ENCODE measurements at regions not wholly inside any gene's neighbourhood (a gene's known extent, or its start where the extent isn't known, plus 50 kb on each side); places are given as distances from the start of the nearest gene placed in this dataset.
"Not testable (repeated sequence)": the region's sequence is repeated elsewhere in the genome, so short reads cannot be mapped to it uniquely, and the experiment has no call there.

- TF ChIP-seq CTCF (IDR thresholded peaks at IDR 0.05): no peak
- ATAC-seq (no peak), DNase-seq (no peak)
Observed at GRCh38 chr16:52742608-52743170, 195.7 kb upstream of the TOX3 start.

GRCh38 chr16:52742052-52742451 lies 195.1 kb upstream of the TOX3 start:
- H3K4me3 ChIP-seq: no peak overlapping the region
- DNase-seq (no peak), ATAC-seq (no peak)
- H3K4me1 ChIP-seq: no peaks in the 10 kb centered on the region
- intact Hi-C loops (cut with DNase I): no loop called here
- no peak for TF ChIP-seq CTCF (IDR thresholded peaks at IDR 0.05)
- no peaks in the 10 kb centered on the region for H3K36me3 ChIP-seq
- H3K27me3 ChIP-seq: no peaks in the 10 kb centered on the region
- no peaks in the 10 kb centered on the region for H3K9me3 ChIP-seq
- no peak overlapping the region for H3K27ac ChIP-seq

More at GRCh38 chr16:52742608-52743170, 195.7 kb upstream of the TOX3 start:
- no peaks in the 10 kb centered on the region for H3K9me3 ChIP-seq
- no peaks in the 10 kb centered on the region for H3K36me3 ChIP-seq
- H3K4me1 ChIP-seq: no peaks in the 10 kb centered on the region
- intact Hi-C loops (cut with DNase I): no loop called here
- no peak overlapping the region for H3K27ac ChIP-seq
- no peaks in the 10 kb centered on the region for H3K27me3 ChIP-seq
- no peak overlapping the region for H3K4me3 ChIP-seq

GRCh38 chr16:52741351-52741750 lies 194.4 kb upstream of the TOX3 start:
- Histone ChIP-seq H3K9me3 (no peaks in the 10 kb centered on the region), H3K4me1 (no peaks in the 10 kb centered on the region), H3K27me3 (no peaks in the 10 kb centered on the region), H3K4me3 (no peak overlapping the region), H3K36me3 (no peaks in the 10 kb centered on the region), H3K27ac (no peak overlapping the region)
- DNase-seq: no peak
- intact Hi-C loops (cut with DNase I): no loop called here
- TF ChIP-seq CTCF (IDR thresholded peaks at IDR 0.05): no peak
- no peak for ATAC-seq

GRCh38 chr16:52740766-52741165 lies 193.8 kb upstream of the TOX3 start:
- H3K36me3 ChIP-seq: no peaks in the 10 kb centered on the region
- H3K4me3 ChIP-seq: no peak overlapping the region
- no peaks in the 10 kb centered on the region for H3K9me3 ChIP-seq
- no peaks in the 10 kb centered on the region for H3K27me3 ChIP-seq
- H3K27ac ChIP-seq: no peak overlapping the region
- H3K4me1 ChIP-seq: no peaks in the 10 kb centered on the region
- no peak for DNase-seq
- ATAC-seq: no peak
- intact Hi-C loops (cut with DNase I): no loop called here
- no peak for TF ChIP-seq CTCF (IDR thresholded peaks at IDR 0.05)

GRCh38 chr16:52740333-52740732 lies 193.4 kb upstream of the TOX3 start:
- Histone ChIP-seq H3K36me3 (no peaks in the 10 kb centered on the region), H3K9me3 (no peaks in the 10 kb centered on the region), H3K4me1 (no peaks in the 10 kb centered on the region), H3K4me3 (no peak overlapping the region), H3K27ac (no peak overlapping the region), H3K27me3 (no peaks in the 10 kb centered on the region)
- DNase-seq (no peak), ATAC-seq (no peak)
- TF ChIP-seq CTCF (IDR thresholded peaks at IDR 0.05): no peak
- intact Hi-C loops (cut with DNase I): no loop called here

- intact Hi-C loops (cut with DNase I); H3K27ac ChIP-seq; DNase-seq; ATAC-seq; H3K9me3 ChIP-seq; H3K4me3 ChIP-seq; H3K36me3 ChIP-seq; H3K27me3 ChIP-seq; H3K4me1 ChIP-seq: not testable (repeated sequence)
Observed at GRCh38 chr16:52738992-52739391, 192.0 kb upstream of the TOX3 start.

Measured in upper lobe of right lung (tissue), 1 donor.